Uterus (tissue), 2 donors: ENCODE measurements at regions not wholly inside any gene's neighbourhood (a gene's known extent, or its start where the extent isn't known, plus 50 kb on each side); places are given as distances from the start of the nearest gene placed in this dataset.

Experiments used
- POLR2A ChIP-seq, 2 donors: fragments of 450-650 bp; IDR thresholded peaks; one replicate each; pipeline ENCODE4 v1.6.1; 2016; ENCODE audit warnings: antibody characterized with exemption in 2 of 2, mild to moderate bottlenecking in 1 of 2, moderate library complexity in 1 of 2
- TF ChIP-seq, protein P1 (sequence below), 4 experiments: fragments of 200-600 bp in 2 of 4; fragments of 450-650 bp in 2 of 4; sonication (generic) in 2 of 4; IDR thresholded peaks; one replicate each; pipeline ENCODE4 v1.5.1; 2016 to 2019; ENCODE audit warnings: antibody characterized with exemption in 4 of 4, mild to moderate bottlenecking in 2 of 4, moderate library complexity in 1 of 4

- TF ChIP-seq, protein P1, sequence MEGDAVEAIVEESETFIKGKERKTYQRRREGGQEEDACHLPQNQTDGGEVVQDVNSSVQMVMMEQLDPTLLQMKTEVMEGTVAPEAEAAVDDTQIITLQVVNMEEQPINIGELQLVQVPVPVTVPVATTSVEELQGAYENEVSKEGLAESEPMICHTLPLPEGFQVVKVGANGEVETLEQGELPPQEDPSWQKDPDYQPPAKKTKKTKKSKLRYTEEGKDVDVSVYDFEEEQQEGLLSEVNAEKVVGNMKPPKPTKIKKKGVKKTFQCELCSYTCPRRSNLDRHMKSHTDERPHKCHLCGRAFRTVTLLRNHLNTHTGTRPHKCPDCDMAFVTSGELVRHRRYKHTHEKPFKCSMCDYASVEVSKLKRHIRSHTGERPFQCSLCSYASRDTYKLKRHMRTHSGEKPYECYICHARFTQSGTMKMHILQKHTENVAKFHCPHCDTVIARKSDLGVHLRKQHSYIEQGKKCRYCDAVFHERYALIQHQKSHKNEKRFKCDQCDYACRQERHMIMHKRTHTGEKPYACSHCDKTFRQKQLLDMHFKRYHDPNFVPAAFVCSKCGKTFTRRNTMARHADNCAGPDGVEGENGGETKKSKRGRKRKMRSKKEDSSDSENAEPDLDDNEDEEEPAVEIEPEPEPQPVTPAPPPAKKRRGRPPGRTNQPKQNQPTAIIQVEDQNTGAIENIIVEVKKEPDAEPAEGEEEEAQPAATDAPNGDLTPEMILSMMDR (IDR thresholded peaks at IDR 0.05) = no peak
- no peak for TF ChIP-seq POLR2A (IDR thresholded peaks at IDR 0.05)
These were observed 248.0 kb upstream of the RGS18 start for GRCh38 chr1:191910245-191910644.
